Stomach (tissue), 4 donors: ENCODE measurements at regions not wholly inside any gene's neighbourhood (a gene's known extent, or its start where the extent isn't known, plus 50 kb on each side); places are given as distances from the start of the nearest gene placed in this dataset.

Experiments
- POLR2A ChIP-seq, 4 donors: fragments of 450-650 bp; IDR thresholded peaks; one replicate each; pipeline ENCODE4 v1.6.1; 2016; ENCODE audit warnings: antibody characterized with exemption in 4 of 4, control low read depth in 2 of 4, mild to moderate bottlenecking in 1 of 4, moderate library complexity in 1 of 4
- POLR2AphosphoS5 ChIP-seq, 3 donors: sonication (generic); formaldehyde crosslinking; IDR thresholded peaks; one replicate each; pipeline ENCODE4 v1.6.1; 2016; ENCODE audit warnings: antibody characterized with exemption in 3 of 3
- TF ChIP-seq, protein P1 (sequence below), 7 experiments: fragments of 450-650 bp in 4 of 7; fragments of 200-600 bp in 3 of 7; sonication (generic) in 3 of 7; IDR thresholded peaks; one replicate each; pipeline ENCODE4 v1.5.1; 2016 to 2019; ENCODE audit warnings: antibody characterized with exemption in 7 of 7, control low read depth in 2 of 7, mild to moderate bottlenecking in 1 of 7

GRCh38 chr14:29392287-29392686 lies 535.4 kb downstream of the PRKD1 start:
- TF ChIP-seq, protein P1, sequence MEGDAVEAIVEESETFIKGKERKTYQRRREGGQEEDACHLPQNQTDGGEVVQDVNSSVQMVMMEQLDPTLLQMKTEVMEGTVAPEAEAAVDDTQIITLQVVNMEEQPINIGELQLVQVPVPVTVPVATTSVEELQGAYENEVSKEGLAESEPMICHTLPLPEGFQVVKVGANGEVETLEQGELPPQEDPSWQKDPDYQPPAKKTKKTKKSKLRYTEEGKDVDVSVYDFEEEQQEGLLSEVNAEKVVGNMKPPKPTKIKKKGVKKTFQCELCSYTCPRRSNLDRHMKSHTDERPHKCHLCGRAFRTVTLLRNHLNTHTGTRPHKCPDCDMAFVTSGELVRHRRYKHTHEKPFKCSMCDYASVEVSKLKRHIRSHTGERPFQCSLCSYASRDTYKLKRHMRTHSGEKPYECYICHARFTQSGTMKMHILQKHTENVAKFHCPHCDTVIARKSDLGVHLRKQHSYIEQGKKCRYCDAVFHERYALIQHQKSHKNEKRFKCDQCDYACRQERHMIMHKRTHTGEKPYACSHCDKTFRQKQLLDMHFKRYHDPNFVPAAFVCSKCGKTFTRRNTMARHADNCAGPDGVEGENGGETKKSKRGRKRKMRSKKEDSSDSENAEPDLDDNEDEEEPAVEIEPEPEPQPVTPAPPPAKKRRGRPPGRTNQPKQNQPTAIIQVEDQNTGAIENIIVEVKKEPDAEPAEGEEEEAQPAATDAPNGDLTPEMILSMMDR (IDR thresholded peaks at IDR 0.05), result no peak
- TF ChIP-seq POLR2A (IDR thresholded peaks at IDR 0.05) (no peak), POLR2AphosphoS5 (IDR thresholded peaks at IDR 0.05) (no peak)
